Esophagus mucosa (tissue), 1 donor: ENCODE measurements at regions not wholly inside any gene's neighbourhood (a gene's known extent, or its start where the extent isn't known, plus 50 kb on each side); places are given as distances from the start of the nearest gene placed in this dataset.
"Not testable (repeated sequence)": the region's sequence is repeated elsewhere in the genome, so short reads cannot be mapped to it uniquely, and the experiment has no call there.

ENCODE experiments used
- ATAC-seq: fragments of 200-7000 bp; cut with Tn5 transposase; one replicate; pipeline ENCODE4 v1.9.1; 2020
- donor health status: DM: yes; HTN: yes; CAD: no.

- no peak for ATAC-seq
These were observed 55.5 kb upstream of the PIK3C3 start for GRCh38 chr18:41899535-41899934.

DNA sequence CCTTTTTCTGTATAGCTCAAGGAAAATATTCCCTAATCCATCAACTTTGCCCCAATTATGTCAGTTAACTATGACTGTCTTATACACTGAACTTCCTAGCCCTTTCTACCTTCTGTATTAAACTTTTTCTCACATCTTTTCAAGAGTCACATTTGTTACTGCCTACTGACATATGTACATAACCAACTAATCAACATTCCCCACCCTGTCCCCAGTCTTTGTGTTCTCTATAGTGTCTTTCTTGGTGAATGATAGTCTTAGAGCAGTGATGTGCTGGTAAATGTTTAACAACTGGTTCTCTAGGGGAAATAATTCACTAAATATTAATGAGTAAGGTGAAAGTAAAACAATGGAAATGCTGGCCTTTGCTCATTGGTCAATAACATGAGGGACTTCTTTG, 61.6 kb upstream of the PIK3C3 start:
- no peak for ATAC-seq

DNA sequence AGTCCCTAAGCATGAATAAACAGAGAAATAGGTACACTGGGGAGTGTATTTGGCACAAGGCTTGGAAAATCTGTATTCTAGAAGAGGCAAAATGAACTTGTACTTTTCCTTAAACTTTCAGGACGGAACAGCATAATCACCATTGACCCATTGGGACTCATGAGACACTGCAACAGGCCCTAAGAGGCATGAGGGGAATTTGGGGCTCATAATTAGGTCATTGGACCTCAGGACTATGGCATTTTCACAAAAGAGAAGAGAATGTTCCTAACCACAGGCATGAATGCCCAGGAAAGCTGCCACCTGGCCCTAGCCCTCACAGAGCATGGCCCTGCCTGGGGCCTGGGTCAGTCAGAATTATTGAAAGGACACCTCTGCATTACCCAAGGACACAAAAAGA, 67.9 kb upstream of the PIK3C3 start:
- ATAC-seq, result no peak

DNA sequence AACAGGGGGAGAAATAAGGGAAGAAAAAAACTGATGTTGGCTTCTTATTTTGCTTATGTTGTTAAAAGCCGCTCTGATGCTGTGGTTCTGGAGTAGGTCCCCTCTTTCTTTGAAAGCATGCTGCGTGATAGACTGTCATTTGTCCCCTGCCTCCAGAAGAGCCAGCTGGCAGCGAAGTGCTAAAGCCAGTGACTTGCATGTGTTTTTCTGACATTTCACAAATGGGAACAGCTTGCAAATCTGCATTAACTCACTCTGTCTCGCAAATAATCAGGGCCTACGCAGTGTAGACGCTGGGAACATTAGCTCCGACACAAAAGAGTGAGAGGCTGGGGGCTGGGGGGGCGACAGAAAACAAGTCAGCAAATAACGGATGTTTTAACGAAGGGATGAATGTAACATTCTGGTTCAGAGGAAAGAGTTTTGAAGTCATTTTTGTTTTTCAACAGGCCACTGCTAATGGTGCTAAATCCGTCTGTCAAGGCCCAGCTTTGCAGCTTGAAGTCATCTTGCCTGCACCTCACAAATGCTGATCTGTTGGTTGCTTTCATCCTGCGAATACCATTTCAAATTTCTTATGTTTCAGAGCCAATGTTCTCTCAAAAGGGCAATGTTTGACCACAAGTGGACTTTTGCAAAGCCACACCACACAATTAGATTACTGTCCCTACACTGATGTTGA, 68.8 kb upstream of the PIK3C3 start:
- no peak for ATAC-seq

- ATAC-seq, result no peak
These were observed 73.7 kb upstream of the PIK3C3 start for GRCh38 chr18:41881285-41881684.

- no peak for ATAC-seq
These were observed 75.8 kb upstream of the PIK3C3 start for GRCh38 chr18:41879256-41879655.

GRCh38 chr18:41875094-41875780, 79.8 kb upstream of the PIK3C3 start:
- ATAC-seq, result peak; percentile 41

DNA sequence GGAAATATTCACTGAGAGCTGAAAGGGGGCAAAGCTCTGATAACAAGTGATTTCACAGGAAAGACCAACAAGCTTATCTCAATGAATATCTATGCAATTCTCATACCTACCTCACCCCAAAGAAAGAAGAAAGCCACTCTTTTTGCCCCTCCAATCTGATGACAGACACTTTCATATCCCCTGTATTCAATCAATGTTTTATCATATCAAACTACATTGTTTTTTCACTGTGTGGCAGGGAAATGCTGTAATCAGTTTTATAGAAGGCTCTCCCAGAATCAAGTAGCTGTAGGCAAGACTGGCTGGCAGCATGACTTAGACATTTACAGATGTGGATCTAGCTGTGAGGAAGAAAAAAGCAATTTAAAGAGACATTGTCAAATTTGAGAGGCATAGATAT, 81.3 kb upstream of the PIK3C3 start:
- ATAC-seq, result no peak

DNA sequence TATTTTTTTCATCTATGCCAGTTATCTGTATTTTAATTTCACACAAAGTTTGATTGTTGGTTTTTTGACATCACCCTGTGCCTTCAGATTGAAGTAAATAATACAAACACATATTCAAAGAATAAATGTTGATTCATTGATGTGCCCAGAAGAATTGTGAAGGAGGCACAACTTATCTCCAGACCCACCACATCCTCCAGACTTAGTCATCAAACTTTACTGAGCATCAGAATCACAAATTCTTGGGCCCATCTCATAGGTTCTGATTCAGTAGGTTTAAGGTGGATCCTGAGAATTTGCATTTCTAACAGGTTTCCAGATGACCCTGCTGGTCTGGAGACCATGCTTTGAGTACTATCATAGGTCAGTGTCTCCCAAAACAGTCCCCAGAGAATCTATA, 82.8 kb upstream of the PIK3C3 start:
- ATAC-seq, result no peak

DNA sequence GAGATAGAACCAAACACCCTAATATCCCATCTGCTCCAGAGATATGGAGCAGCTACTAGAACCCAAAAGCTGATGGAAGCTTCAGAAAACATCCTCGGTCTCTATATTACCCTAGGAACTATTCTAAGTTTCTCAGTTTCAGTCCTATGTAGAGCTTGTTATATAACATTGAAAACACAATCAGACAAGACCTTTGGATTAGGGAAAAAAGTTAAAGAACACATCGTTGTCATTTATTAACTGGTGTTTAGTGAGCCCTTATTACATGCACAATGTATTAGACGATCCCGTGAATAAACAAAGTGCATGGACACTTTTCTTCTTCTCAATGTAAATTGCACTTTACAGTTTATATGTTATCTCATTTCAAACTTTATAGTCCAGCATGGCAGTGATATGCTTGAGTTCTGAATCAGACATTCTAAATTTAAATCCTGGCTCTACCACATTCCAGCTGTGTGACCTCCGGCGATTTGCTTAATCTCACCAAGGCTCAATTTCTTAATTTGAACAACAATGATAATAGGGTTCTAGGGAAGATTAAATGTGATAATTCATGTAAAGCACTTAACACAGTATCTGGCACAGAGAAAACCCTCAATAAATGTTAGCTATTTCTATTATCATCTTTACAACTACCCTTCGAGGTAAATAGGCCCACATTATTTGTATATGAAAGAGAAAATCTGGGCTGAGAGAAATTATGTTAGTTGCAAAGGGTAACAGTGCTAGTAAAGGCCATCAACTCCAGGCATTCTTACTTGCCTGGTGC, 83.6 kb upstream of the PIK3C3 start:
- peak; percentile 35 for ATAC-seq

DNA sequence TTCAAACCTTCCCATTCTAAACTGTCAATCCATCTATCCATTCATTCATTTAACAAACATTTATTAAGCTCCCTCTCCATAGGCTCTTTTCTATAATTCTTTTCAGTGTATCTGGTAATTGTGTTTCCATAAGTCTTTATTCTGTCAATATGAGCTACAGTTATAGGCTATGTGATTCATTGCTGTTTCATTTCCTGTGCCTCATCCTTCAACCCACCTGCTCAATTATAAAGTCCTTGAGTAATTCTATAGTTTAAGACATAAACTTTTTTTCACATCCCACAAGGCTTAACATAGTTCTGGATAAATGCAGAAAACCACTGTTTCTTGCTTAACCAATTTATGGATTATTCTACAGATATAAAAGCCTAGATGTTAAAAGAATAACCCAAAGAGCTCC, 84.2 kb upstream of the PIK3C3 start:
- no peak for ATAC-seq

DNA sequence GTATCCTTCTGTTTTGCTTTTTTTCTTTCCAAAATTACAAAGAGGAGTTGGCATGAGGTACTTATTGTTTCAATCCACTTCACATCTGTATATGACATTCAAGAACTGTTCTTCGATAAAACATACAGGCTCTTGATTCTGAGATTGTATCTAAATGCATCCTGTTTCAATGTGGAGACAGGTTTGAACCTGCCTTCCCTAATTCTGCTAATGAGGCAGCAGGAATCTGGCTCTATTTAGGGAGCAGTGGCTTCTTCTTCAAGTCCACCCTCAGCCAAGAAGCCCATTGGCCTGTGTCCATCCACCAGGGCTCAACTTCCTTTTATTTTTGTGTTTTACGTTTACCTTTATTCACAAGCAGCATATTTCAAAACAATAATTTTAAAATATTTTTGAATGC, 84.8 kb upstream of the PIK3C3 start:
- ATAC-seq, result no peak

GRCh38 chr18:41865796-41866195, 89.2 kb upstream of the PIK3C3 start:
- ATAC-seq, result not testable (repeated sequence)

- ATAC-seq, result no peak
These were observed 90.8 kb upstream of the PIK3C3 start for GRCh38 chr18:41864216-41864615.

DNA sequence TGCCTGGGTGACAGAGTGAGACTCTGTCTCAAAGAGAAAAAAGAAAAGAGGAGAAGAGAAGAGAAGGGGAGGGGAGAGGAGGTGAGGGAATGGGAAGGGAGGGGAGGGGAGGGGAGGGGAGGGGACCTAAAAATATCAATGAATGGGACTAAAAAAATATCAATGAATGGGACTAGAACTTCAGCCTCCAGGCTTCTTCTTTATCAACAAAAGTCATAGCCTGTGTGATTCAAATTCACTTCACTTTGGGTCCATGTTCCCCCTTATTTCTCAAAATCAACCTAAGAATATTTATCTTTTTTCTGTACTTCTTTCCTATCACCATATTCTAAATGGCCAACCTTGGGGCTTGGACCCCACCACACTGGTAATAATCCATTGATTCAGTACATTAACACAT, 92.1 kb upstream of the PIK3C3 start:
- no peak for ATAC-seq

DNA sequence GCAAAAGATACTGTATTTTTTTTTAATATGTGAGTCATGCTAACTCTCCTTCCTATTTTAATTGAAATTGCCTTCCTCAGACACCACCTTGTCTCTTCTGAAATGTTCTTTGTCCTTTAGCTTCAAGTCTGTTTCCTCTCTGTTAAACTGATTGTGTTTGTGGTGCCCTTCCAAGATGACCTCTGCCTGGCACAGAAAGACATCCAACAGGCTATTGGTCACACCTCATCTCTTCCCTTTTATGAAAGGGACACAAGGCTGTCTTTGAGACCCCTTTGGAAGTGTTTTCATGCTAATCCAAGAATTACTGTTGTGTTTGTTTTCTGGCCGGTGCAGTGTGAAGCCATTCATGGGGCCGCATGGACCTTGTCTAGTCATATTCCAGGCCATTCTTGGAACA, 94.0 kb upstream of the PIK3C3 start:
- no peak for ATAC-seq

DNA sequence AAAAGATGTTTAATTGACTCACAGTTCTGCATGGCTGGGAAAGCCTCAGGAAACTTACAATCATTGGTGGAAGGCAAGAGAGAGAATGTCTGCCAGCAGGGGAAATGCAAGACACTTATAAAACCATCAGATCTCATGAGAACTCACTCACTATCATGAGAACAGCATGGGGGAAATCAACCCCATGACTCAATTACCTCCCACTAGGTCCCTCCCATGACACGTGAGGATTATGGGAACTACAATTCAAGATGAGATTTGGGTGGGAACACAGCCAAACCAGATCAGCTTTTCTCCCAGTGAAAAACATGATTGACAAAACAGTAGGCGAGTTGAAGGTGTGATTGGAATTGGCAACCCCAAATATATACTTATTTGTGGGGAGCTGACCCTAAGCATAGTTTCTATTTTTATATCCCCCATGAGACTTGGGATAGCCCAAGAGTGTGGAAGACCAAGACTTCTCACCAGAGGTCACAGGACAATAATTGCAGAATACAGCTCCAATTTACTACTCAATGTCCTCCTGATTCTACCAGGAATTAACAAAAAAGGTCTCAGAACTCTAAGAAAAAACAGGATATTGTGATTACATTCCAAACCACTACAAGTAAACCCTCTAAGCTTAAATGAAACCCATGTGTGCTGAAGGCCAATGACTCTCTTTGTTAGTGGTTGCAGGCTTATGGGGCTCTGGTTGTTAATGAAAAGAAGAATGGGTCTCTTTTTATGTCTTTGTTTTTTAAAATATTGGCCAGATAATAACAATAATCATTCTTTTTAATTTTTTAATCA, 96.1 kb upstream of the PIK3C3 start:
- no peak for ATAC-seq

- ATAC-seq, result no peak
These were observed 101.8 kb upstream of the PIK3C3 start for GRCh38 chr18:41853280-41853679.

- ATAC-seq, result peak; percentile 54
These were observed 104.3 kb upstream of the PIK3C3 start for GRCh38 chr18:41850781-41851180.

DNA sequence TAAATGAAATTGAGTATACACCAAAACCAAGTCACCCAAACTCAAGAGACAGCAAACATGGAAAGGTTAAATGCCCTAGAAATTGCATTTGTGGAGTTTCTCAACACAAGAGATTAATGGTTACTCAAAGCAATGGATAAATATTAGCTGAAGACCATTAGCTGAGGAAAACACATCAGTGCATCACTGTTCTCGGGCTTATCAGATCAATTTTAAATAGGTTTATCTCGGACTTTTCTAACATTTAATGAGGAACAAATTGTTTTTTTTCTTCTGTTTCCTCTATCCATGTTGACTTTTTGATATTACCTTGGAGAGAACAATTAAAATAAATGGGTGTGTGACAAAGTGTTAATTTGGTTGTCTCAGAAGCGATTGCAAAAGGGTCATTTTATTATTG, 105.4 kb upstream of the PIK3C3 start:
- ATAC-seq, result no peak

DNA sequence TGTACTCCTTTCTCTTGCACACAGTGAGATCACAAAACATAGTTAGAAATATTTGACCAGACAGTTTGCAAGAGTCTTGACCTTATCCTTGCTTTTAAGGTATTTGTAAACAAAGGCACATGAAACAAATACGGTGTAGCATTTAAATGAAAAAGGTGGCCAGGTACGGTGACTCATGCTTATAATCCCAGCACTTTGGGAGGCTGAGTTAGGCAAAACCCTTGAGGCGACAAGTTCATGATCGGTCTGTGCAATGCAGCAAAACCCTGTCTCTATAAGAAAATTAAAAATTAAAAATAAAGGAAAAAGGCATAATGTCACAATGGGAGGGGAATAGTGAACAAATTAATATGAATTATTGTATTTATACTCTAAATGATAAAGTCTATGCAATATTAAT, 109.5 kb upstream of the PIK3C3 start:
- no peak for ATAC-seq

DNA sequence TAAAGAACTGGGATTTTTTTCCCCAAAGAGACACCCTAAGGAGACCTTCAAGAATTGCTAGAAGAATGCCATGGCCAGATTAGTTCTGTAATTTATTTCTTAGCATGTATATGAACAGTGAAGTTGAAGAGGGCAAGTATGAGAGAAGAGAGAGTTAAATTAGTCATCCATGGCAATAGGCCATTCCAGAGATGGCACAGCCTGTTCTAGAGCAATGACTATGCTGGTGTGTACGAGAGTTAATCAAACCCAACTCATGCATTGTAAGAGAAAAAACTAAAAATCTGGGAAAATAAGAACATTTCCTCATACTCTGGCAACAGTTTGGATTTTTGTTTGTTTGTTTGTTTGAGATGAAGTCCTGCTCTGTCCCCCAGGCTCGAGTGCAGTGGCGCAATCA, 112.1 kb upstream of the PIK3C3 start:
- ATAC-seq, result no peak
